Esophagus squamous epithelium (tissue), 4 donors: ENCODE measurements at regions not wholly inside any gene's neighbourhood (a gene's known extent, or its start where the extent isn't known, plus 50 kb on each side); places are given as distances from the start of the nearest gene placed in this dataset.

ENCODE experiments used
- POLR2A ChIP-seq, 4 donors: fragments of 450-650 bp; IDR thresholded peaks; one replicate each; pipeline ENCODE4 v1.6.1; 2017; ENCODE audit warnings: antibody characterized with exemption in 4 of 4, mild to moderate bottlenecking in 4 of 4, moderate library complexity in 3 of 4
- TF ChIP-seq, protein P1 (sequence below), 6 experiments: fragments of 450-650 bp in 4 of 6; fragments of 200-600 bp in 2 of 6; sonication (generic) in 2 of 6; IDR thresholded peaks; one replicate each; pipeline ENCODE4 v1.5.1; 2016 to 2019; ENCODE audit warnings: antibody characterized with exemption in 6 of 6, mild to moderate bottlenecking in 4 of 6, moderate library complexity in 4 of 6

DNA sequence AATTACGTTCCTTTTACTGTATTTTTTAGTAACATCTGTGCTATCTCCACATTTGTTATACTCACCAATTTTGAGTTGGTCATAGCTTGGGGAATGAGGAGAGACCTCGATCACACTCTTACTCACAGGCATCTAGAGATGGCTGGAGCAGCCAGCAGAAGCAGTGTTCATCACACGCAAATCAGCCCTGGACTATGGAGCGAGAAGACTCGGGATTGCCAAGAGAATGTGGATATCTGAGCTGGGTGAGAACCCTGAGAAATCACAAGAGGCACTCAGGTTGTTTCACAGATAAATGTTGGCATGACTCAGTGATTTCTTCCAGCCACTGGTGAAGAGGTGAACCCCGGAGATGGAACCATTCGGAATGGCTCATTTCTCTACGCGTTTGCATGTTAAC, 820.1 kb upstream of the IGFBP3 start:
- TF ChIP-seq, protein P1, sequence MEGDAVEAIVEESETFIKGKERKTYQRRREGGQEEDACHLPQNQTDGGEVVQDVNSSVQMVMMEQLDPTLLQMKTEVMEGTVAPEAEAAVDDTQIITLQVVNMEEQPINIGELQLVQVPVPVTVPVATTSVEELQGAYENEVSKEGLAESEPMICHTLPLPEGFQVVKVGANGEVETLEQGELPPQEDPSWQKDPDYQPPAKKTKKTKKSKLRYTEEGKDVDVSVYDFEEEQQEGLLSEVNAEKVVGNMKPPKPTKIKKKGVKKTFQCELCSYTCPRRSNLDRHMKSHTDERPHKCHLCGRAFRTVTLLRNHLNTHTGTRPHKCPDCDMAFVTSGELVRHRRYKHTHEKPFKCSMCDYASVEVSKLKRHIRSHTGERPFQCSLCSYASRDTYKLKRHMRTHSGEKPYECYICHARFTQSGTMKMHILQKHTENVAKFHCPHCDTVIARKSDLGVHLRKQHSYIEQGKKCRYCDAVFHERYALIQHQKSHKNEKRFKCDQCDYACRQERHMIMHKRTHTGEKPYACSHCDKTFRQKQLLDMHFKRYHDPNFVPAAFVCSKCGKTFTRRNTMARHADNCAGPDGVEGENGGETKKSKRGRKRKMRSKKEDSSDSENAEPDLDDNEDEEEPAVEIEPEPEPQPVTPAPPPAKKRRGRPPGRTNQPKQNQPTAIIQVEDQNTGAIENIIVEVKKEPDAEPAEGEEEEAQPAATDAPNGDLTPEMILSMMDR (IDR thresholded peaks at IDR 0.05) = no peak
- TF ChIP-seq POLR2A (IDR thresholded peaks at IDR 0.05) = no peak
